NT2/D1 (cell line): ENCODE measurements at regions not wholly inside any gene's neighbourhood (a gene's known extent, or its start where the extent isn't known, plus 50 kb on each side); places are given as distances from the start of the nearest gene placed in this dataset.

Source experiments
- DNase-seq: peaks from one replicate; pipeline ENCODE4 v3.0.0-alpha.2; 2011; ENCODE audit warnings: low read depth, low spot score
- H3K27me3 ChIP-seq: 2 replicates; pipeline ENCODE4 v1.6.0; 2011; ENCODE audit warnings: mild to moderate bottlenecking; ENCODE audit not compliant: insufficient read length, insufficient read depth
- H3K36me3 ChIP-seq: 2 replicates; pipeline ENCODE4 v1.6.1; 2011; ENCODE audit warnings: mild to moderate bottlenecking, low read length, mixed read lengths; ENCODE audit not compliant: insufficient read depth, insufficient read length
- H3K4me1 ChIP-seq: 2 replicates; pipeline ENCODE4 v1.5.1; 2011; ENCODE audit not compliant: insufficient read depth, insufficient read length
- H3K4me3 ChIP-seq: 2 replicates; pipeline ENCODE4 v1.5.1; 2011; ENCODE audit warnings: low read depth; ENCODE audit not compliant: insufficient read length
- H3K9ac ChIP-seq: 2 replicates; pipeline ENCODE4 v1.6.0; 2011; ENCODE audit warnings: low read depth; ENCODE audit not compliant: insufficient read length
- H3K9me3 ChIP-seq: 2 replicates; pipeline ENCODE4 v1.5.1; 2011; ENCODE audit warnings: mild to moderate bottlenecking, low read length; ENCODE audit not compliant: insufficient read depth
- SUZ12 ChIP-seq: IDR thresholded peaks from 2 replicates; pipeline ENCODE4 v1.6.1; 2011; ENCODE audit not compliant: insufficient read length, insufficient read depth; ENCODE audit errors: extremely low read depth
- YY1 ChIP-seq: IDR thresholded peaks from 2 replicates; pipeline ENCODE4 v1.6.1; 2011; ENCODE audit not compliant: insufficient read length, insufficient read depth
- ZNF274 ChIP-seq: IDR thresholded peaks from 2 replicates; pipeline ENCODE4 v1.6.1; 2011; ENCODE audit warnings: mild to moderate bottlenecking, low read depth, low read length

DNA sequence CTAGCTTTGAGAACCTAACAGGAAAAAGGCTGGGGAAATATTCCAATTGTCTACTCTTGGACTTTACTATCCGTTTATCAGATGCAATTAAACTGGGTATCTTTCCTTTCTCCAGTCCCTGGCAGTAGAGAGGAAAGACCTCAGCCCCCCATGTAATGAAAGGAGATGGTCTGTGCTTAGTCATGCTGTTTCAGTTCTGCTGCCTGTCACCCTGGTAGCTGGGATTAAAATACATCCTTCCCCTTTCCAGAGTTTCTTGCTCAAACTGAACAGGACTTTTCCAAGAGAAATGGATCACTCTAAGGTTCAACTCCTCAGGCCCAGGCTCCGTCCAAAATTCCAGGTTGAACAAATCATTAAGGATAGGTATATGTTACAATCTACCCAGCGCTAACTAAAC, 202.9 kb downstream of the PTEN start:
- no peaks in the 10 kb centered on the region for H3K4me1 ChIP-seq
- no peak overlapping the region for H3K4me3 ChIP-seq
- DNase-seq, result no peak
- no peaks in the 10 kb centered on the region for H3K27me3 ChIP-seq
- TF ChIP-seq YY1 (no peak), SUZ12 (no peak), ZNF274 (no peak)
- H3K36me3 ChIP-seq, result no peaks in the 10 kb centered on the region
- H3K9me3 ChIP-seq, result no peaks in the 10 kb centered on the region
- H3K9ac ChIP-seq, result no peak overlapping the region

DNA sequence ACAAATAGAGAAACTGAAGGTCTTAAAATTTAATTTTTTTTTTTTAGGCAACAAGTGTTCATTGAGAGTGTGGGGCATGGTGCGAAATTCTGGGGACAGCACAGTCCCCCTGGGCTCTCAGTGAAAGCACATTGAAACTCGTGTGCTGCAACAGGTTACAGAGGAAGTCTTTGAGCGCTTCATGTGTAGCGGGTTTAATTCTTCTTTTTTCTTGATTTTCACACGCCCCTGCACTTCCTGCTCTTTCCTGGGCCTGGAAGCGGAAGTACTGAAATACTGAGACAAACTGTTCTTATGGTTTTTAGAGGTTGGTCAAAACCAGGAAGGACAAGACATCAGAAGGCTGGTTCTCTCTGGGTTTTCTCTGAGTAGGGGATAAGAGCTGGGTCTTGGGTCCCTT, 203.5 kb downstream of the PTEN start:
- Histone ChIP-seq H3K36me3 (no peaks in the 10 kb centered on the region), H3K9ac (no peak overlapping the region), H3K9me3 (no peaks in the 10 kb centered on the region), H3K4me1 (no peaks in the 10 kb centered on the region), H3K27me3 (no peaks in the 10 kb centered on the region), H3K4me3 (no peak overlapping the region)
- no peak for TF ChIP-seq ZNF274
- TF ChIP-seq YY1, result no peak
- no peak for TF ChIP-seq SUZ12
- DNase-seq, result no peak

GRCh38 chr10:88067737-88068136, 204.3 kb downstream of the PTEN start:
- Histone ChIP-seq H3K27me3 (no peaks in the 10 kb centered on the region), H3K4me1 (no peaks in the 10 kb centered on the region), H3K36me3 (no peaks in the 10 kb centered on the region), H3K9ac (no peak overlapping the region), H3K9me3 (no peaks in the 10 kb centered on the region), H3K4me3 (no peak overlapping the region)
- DNase-seq, result no peak
- TF ChIP-seq YY1 (no peak), SUZ12 (no peak), ZNF274 (no peak)

DNA sequence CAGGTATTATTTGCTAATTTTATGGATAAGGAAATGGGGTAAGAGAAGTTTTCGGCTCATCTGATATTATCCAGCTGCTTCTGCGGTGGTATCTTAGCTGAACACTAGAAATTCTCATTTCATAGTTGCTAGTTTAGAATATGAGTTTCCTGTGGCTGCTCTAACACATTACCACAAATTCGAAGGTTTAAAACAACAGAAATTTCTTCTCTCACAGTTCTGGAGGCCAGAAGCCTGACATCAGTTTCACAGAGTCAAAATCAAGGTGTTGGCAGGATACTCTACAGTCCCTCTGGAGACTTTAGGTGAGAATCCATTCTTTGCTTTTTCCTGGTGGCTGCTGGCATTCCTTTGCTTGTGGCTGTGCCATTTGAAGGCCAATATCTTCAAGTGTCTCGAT, 205.9 kb downstream of the PTEN start:
- DNase-seq, result no peak
- TF ChIP-seq YY1, result no peak
- Histone ChIP-seq H3K9ac (no peak overlapping the region), H3K36me3 (no peaks in the 10 kb centered on the region), H3K4me1 (no peaks in the 10 kb centered on the region), H3K9me3 (no peaks in the 10 kb centered on the region), H3K4me3 (no peak overlapping the region), H3K27me3 (no peaks in the 10 kb centered on the region)

DNA sequence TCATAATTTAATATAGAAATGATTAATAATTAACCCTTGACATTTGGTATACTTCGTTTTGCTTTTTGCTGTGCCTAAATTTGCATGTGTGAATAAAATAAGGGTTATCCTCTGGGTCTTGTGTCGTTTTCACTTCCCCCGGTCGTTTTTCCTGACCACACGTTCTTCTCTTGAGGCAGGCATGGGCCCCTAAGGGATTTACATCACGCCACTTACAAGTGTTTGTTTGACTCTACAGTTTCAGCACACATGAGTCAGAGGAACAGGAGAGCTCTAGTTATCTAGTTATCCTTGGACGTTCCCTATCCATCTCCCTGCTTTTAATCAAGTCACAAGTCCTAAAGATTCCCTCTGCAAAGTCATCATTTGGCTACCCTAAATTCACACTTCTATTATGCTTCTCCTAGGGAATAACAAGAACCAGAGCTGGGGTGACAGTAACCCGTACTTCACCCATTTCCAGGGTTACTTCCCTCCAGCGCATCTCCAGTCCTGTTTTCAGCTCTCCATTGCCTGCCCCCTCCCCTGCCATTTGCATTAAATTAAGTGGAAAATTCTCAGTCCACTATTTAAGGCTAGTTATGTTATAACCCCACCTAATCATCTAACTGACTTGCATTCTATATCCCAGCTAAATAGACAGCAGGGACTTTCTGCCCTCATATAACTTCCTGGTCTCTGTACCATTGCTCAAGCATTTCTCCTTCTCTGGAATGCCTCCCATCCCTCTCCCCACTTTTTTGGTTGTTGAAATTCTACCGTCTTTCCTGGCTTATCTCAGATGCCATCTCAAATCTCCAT, 206.9 kb downstream of the PTEN start:
- no peak overlapping the region for H3K9ac ChIP-seq
- no peak for TF ChIP-seq YY1
- no peaks in the 10 kb centered on the region for H3K27me3 ChIP-seq
- H3K36me3 ChIP-seq, result no peaks in the 10 kb centered on the region
- no peaks in the 10 kb centered on the region for H3K4me1 ChIP-seq
- H3K4me3 ChIP-seq, result no peak overlapping the region
- no peak for DNase-seq
- no peaks in the 10 kb centered on the region for H3K9me3 ChIP-seq

- Histone ChIP-seq H3K4me3 (no peak overlapping the region), H3K9ac (no peak overlapping the region), H3K4me1 (no peaks in the 10 kb centered on the region), H3K9me3 (no peaks in the 10 kb centered on the region), H3K36me3 (no peaks in the 10 kb centered on the region), H3K27me3 (no peaks in the 10 kb centered on the region)
- TF ChIP-seq YY1 (no peak), SUZ12 (no peak), ZNF274 (no peak)
- DNase-seq, result no peak
Measured at GRCh38 chr10:88071879-88072278, 208.5 kb downstream of the PTEN start.

DNA sequence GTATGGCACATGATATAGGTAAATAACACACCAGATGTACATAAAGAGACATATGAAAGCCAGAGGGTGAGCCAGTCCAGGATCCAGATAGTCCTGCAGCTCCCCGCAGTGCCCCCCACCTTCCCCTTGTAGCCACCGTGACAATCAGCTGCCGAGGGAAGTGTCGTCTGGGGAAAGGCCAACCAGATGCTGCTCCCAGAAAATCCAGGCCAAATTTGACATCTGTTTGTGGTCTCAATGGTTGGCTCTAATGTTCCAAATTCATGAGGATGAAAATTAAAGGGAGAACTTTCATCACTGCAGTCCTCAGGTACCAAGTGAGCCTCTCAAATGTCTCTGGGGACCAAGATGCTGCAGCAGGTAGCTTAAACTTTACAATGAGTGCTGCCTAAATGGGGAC, 210.3 kb downstream of the PTEN start:
- Histone ChIP-seq H3K4me1 (no peaks in the 10 kb centered on the region), H3K27me3 (no peaks in the 10 kb centered on the region), H3K9ac (no peak overlapping the region), H3K4me3 (no peak overlapping the region), H3K9me3 (no peaks in the 10 kb centered on the region), H3K36me3 (no peaks in the 10 kb centered on the region)
- no peak for DNase-seq
- no peak for TF ChIP-seq YY1
- no peak for TF ChIP-seq SUZ12
- no peak for TF ChIP-seq ZNF274
